GM23338 (cell line): ENCODE measurements at regions not wholly inside any gene's neighbourhood (a gene's known extent, or its start where the extent isn't known, plus 50 kb on each side); places are given as distances from the start of the nearest gene placed in this dataset.

Experiments
- ATAC-seq: fragments of 200-7000 bp; cut with Tn5 transposase; 3 replicates; pipeline ENCODE4 v1.9.1; 2020
- DNase-seq: peaks from one replicate; pipeline ENCODE4 v3.0.0-alpha.2; 2015; ENCODE audit warnings: low spot score
- H2AFZ ChIP-seq: fragments of 200-600 bp; sonication (generic); 2 replicates; pipeline ENCODE4 v1.8.0; 2016; ENCODE audit warnings: antibody characterized with exemption, mild to moderate bottlenecking, moderate library complexity
- H3F3A ChIP-seq: fragments of 200-600 bp; sonication (generic); replicated peaks from 2 replicates; pipeline ENCODE4 v1.8.0; 2017; ENCODE audit warnings: antibody characterized with exemption, mixed run types, low read depth
- H3K27ac ChIP-seq: fragments of 200-600 bp; sonication (generic); 2 replicates; pipeline ENCODE4 v1.6.1; 2016; ENCODE audit warnings: low read depth
- H3K27me3 ChIP-seq: fragments of 200-600 bp; sonication (generic); 2 replicates; pipeline ENCODE4 v1.8.0; 2016; ENCODE audit warnings: mild to moderate bottlenecking, mixed run types, moderate library complexity; ENCODE audit not compliant: insufficient read depth
- H3K36me3 ChIP-seq: fragments of 200-600 bp; sonication (generic); 2 replicates; pipeline ENCODE4 v1.8.0; 2016; ENCODE audit warnings: mild to moderate bottlenecking; ENCODE audit not compliant: insufficient read depth
- H3K4me1 ChIP-seq: fragments of 200-600 bp; sonication (generic); 2 replicates; pipeline ENCODE4 v1.8.0; 2016; ENCODE audit warnings: mild to moderate bottlenecking, moderate library complexity; ENCODE audit not compliant: insufficient read depth
- H3K4me2 ChIP-seq: fragments of 200-600 bp; sonication (generic); 2 replicates; pipeline ENCODE4 v1.7.1; 2017; ENCODE audit warnings: mixed run types
- H3K4me3 ChIP-seq: fragments of 200-600 bp; sonication (generic); 2 replicates; pipeline ENCODE4 v1.6.1; 2016; ENCODE audit warnings: mixed run types
- H3K79me2 ChIP-seq: fragments of 200-600 bp; sonication (generic); replicated peaks from 2 replicates; pipeline ENCODE4 v1.8.0; 2017; ENCODE audit warnings: mild to moderate bottlenecking; ENCODE audit not compliant: insufficient read depth
- H3K9me2 ChIP-seq: fragments of 200-600 bp; sonication (generic); 2 replicates; pipeline ENCODE4 v1.8.0; 2017; ENCODE audit not compliant: insufficient read depth
- H4K20me1 ChIP-seq: fragments of 200-600 bp; sonication (generic); replicated peaks from 2 replicates; pipeline ENCODE4 v1.8.0; 2017; ENCODE audit warnings: mild to moderate bottlenecking; ENCODE audit not compliant: insufficient read depth
- H3K27ac Mint-ChIP-seq: 2 replicates; pipeline ENCODE4 v1.8.0; 2020; ENCODE audit warnings: inconsistent platforms, mild to moderate bottlenecking, moderate library complexity, mixed read lengths
- H3K27me3 Mint-ChIP-seq: 3 replicates; pipeline ENCODE4 v1.8.0; 2022; ENCODE audit warnings: low read depth, mild to moderate bottlenecking, moderate library complexity, mixed read lengths, inconsistent platforms; ENCODE audit not compliant: insufficient read depth, poor library complexity
- H3K36me3 Mint-ChIP-seq: 3 replicates; pipeline ENCODE4 v1.8.0; 2021; ENCODE audit warnings: low read depth, mild to moderate bottlenecking, inconsistent platforms, moderate library complexity, mixed read lengths
- H3K4me1 Mint-ChIP-seq: 3 replicates; pipeline ENCODE4 v1.8.0; 2020; ENCODE audit warnings: mild to moderate bottlenecking, inconsistent platforms, mixed read lengths
- H3K4me3 Mint-ChIP-seq: 3 replicates; pipeline ENCODE4 v1.8.0; 2021; ENCODE audit warnings: moderate library complexity, mild to moderate bottlenecking, inconsistent platforms, mixed read lengths
- H3K9me3 Mint-ChIP-seq: 3 replicates; pipeline ENCODE4 v1.8.0; 2020; ENCODE audit warnings: moderate library complexity, mild to moderate bottlenecking, inconsistent platforms, mixed read lengths
- CREB1 ChIP-seq: fragments of 250-450 bp; sonication (Bioruptor Pico); IDR thresholded peaks from 2 replicates; pipeline ENCODE4 v1.5.0; 2020; ENCODE audit warnings: low read depth, mild to moderate bottlenecking, moderate library complexity
- CTCF ChIP-seq, 2 experiments: fragments of 200-600 bp in 1 of 2; sonication (generic) in 1 of 2; conservative IDR thresholded peaks; 2 replicates each; pipeline versions ENCODE4 v1.5.1 to v1.6.1; 2016 to 2017; ENCODE audit warnings: antibody characterized with exemption in 2 of 2, low read depth in 2 of 2, mild to moderate bottlenecking in 2 of 2, moderate library complexity in 1 of 2
- ETS1 ChIP-seq: IDR thresholded peaks from 2 replicates; pipeline ENCODE4 v1.6.1; 2016; ENCODE audit warnings: antibody characterized with exemption
- EZH2phosphoT487 ChIP-seq: fragments of 200-600 bp; sonication (generic); IDR thresholded peaks from one replicate; pipeline ENCODE4 v1.8.1; 2018; ENCODE audit warnings: antibody characterized with exemption; ENCODE audit not compliant: unreplicated experiment
- JUNB ChIP-seq: IDR thresholded peaks from one replicate; pipeline ENCODE4 v1.6.1; 2016; ENCODE audit warnings: antibody characterized with exemption; ENCODE audit not compliant: unreplicated experiment
- NANOG ChIP-seq: IDR thresholded peaks from 2 replicates; pipeline ENCODE4 v1.6.1; 2016; ENCODE audit warnings: antibody characterized with exemption, borderline replicate concordance
- POLR2AphosphoS5 ChIP-seq: IDR thresholded peaks from 2 replicates; pipeline ENCODE4 v1.6.1; 2016; ENCODE audit warnings: antibody characterized with exemption, low read depth
- REST ChIP-seq: IDR thresholded peaks from one replicate; pipeline ENCODE4 v1.6.1; 2018; ENCODE audit warnings: antibody characterized with exemption; ENCODE audit not compliant: unreplicated experiment
- STAT1 ChIP-seq: IDR thresholded peaks from one replicate; pipeline ENCODE4 v1.6.1; 2016; ENCODE audit warnings: antibody characterized with exemption; ENCODE audit not compliant: unreplicated experiment
- ZNF331 ChIP-seq: fragments of 250-450 bp; sonication (Bioruptor Pico); IDR thresholded peaks from 2 replicates; pipeline ENCODE4 v1.5.0; 2020; ENCODE audit warnings: low read depth, mild to moderate bottlenecking, moderate library complexity

- TF ChIP-seq NANOG (no peak), CTCF (conservative IDR thresholded peaks at IDR 0.05; ENCODE audit: low read depth in 2 of 2) (no peak), POLR2AphosphoS5 (no peak), ETS1 (no peak), EZH2phosphoT487 (no peak), CREB1 (CRISPR knock-in tag) (no peak)
Observed at GRCh38 chr9:99748266-99748665, 73.4 kb upstream of the NR4A3 start (continued).

GRCh38 chr9:99748676-99749075 lies 73.0 kb upstream of the NR4A3 start:
- no peak overlapping the region for H3K27ac Mint-ChIP-seq
- H3K4me1 Mint-ChIP-seq: peaks cover 13% of the 10 kb centered on the region
- no peak overlapping the region for H3K4me3 Mint-ChIP-seq
- ATAC-seq (no peak), DNase-seq (no peak)
- Histone ChIP-seq H3K4me2 (no peak overlapping the region), H3K36me3 (no peaks in the 10 kb centered on the region), H3F3A (no peaks in the 10 kb centered on the region), H3K27ac (no peak overlapping the region), H2AFZ (no peak overlapping the region), H3K9me2 (no peaks in the 10 kb centered on the region), H3K4me3 (no peak overlapping the region), H3K27me3 (no peaks in the 10 kb centered on the region), H3K79me2 (no peaks in the 10 kb centered on the region), H4K20me1 (no peaks in the 10 kb centered on the region), H3K4me1 (peaks cover 10% of the 10 kb centered on the region)
- no peaks in the 10 kb centered on the region for H3K27me3 Mint-ChIP-seq
- H3K9me3 Mint-ChIP-seq: no peaks in the 10 kb centered on the region
- no peaks in the 10 kb centered on the region for H3K36me3 Mint-ChIP-seq
- TF ChIP-seq EZH2phosphoT487: no peak
- no peak for TF ChIP-seq ZNF331 (CRISPR knock-in tag)
- no peak for TF ChIP-seq JUNB
- TF ChIP-seq STAT1: no peak
- no peak for TF ChIP-seq ETS1

- H3K27me3 Mint-ChIP-seq: no peaks in the 10 kb centered on the region
- Histone ChIP-seq H3K4me2 (no peak overlapping the region), H3K36me3 (no peaks in the 10 kb centered on the region)
- TF ChIP-seq REST (no peak), STAT1 (no peak), EZH2phosphoT487 (no peak)
Observed at GRCh38 chr9:99749641-99750040, 72.0 kb upstream of the NR4A3 start.

More at GRCh38 chr9:99749641-99750040, 72.0 kb upstream of the NR4A3 start:
- peaks cover 10% of the 10 kb centered on the region for H3K4me1 ChIP-seq
- 0 out of 2 replicates have a peak, but pooled peaks cover 3% of the 10 kb centered on the region for H3K9me2 ChIP-seq
- no peak overlapping the region for H3K27ac ChIP-seq
- ATAC-seq (no peak), DNase-seq (no peak)
- no peaks in the 10 kb centered on the region for H4K20me1 ChIP-seq
- H3F3A ChIP-seq: no peaks in the 10 kb centered on the region
- H2AFZ ChIP-seq: no peak overlapping the region
- H3K4me3 ChIP-seq: no peak overlapping the region
- Mint-ChIP-seq H3K27ac (no peak overlapping the region), H3K9me3 (no peaks in the 10 kb centered on the region), H3K4me3 (no peak overlapping the region), H3K36me3 (no peaks in the 10 kb centered on the region), H3K4me1 (peaks cover 9% of the 10 kb centered on the region)
- no peaks in the 10 kb centered on the region for H3K79me2 ChIP-seq
- no peaks in the 10 kb centered on the region for H3K27me3 ChIP-seq
